Activated CD8-positive, alpha-beta memory T cell treated with anti-CD3 and anti-CD28 coated beads, Interleukin-2, amount 50 U/mL, for 24 hours (primary cell): ENCODE measurements at regions not wholly inside any gene's neighbourhood (a gene's known extent, or its start where the extent isn't known, plus 50 kb on each side); places are given as distances from the start of the nearest gene placed in this dataset.
"Not testable (repeated sequence)": the region's sequence is repeated elsewhere in the genome, so short reads cannot be mapped to it uniquely, and the experiment has no call there.

ENCODE experiments used
- DNase-seq: peaks from one replicate; pipeline ENCODE4 v3.0.0-alpha.2; 2020; ENCODE audit errors: extremely low read depth

DNA sequence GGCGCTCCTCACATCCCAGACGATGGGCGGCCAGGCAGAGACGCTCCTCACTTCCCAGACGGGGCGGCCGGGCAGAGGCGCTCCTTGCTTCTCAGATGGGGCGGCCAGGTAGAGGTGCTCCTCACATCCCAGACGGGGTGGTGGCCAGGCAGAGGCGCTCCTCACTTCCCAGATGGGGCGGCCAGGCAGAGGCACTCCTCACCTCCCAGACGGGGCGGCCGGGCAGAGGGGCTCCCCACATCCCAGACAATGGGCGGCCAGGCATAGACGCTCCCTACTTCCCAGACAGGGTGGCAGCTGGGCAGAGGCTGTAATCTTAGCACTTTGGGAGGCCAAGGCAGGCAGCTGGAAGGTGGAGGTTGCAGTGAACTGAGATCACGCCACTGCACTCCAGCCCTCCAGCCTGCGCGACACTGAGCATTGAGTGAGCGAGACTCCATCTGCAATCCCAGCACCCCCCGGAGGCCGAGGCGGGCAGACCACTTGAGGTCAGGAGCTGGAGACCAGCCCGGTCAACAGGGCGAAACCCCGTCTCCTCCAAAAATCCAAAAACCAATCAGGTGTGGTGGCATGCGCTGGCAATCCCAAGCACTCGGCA, 833.7 kb upstream of the RAG2 start:
- DNase-seq: not testable (repeated sequence)

DNA sequence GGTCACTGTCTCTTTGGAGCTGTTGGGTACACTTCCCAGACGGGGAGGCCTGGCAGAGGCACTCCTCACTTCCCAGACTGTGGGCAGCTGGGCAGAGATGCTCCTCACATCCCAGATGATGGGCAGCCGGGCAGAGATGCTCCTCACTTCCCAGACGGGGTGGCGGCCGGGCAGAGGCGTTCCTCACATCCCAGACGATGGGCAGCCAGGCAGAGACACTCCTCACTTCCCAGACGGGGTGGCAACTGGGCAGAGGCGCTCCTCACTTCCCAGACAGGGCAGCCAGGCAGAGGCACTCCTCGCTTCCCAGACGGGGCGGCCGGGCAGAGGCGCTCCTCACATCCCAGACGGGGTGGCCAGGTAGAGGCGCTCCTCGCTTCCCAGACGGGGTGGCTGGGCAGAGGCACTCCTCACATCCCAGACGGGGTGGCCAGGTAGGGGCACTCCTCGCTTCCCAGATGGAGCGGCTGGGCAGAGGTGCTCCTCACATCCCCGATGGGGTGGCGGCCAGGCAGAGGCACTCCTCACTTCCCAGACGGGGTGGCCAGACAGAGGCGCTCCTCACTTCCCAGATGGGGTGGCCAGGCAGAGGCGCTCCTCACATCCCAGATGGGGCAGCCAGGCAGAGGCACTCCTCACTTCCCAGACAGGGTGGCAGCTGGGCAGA, 833.1 kb upstream of the RAG2 start:
- DNase-seq: not testable (repeated sequence)

DNA sequence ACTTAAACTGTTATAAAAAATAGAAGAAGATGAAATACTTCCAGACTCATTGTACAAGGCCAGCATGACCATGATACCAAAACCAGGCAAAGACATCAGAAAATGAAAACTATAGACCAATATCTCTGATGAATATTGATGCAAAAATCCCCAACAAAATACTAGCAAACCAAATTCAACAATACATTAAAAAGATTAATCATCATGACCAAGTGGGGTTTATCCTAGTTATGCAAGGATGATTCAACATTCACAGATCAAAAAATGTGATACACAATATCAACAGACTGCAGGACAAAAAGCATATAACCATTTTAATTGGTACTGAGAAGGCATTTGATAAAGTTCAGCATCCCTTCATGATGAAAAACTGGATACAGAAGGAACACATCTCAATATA, 824.5 kb upstream of the RAG2 start:
- no peak for DNase-seq

DNA sequence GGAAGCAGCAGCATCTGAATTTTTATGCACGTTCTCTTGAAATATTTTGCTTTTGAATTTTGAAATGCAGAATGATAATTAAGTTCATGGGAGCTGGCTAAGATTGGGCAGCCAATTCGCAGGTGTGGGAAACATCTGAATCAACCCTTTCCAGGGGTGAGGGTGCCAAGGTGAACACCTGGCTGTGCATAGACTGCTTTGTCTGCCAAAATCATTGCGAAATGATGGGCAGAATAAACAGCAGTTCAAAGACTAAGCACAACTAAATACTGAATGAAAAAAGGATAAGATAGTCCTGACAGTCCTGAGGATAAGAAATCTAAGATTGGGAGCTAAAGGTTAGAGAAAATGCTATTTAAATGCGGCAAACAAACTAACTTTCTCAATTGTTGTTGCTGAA, 813.3 kb upstream of the RAG2 start:
- no peak for DNase-seq

DNA sequence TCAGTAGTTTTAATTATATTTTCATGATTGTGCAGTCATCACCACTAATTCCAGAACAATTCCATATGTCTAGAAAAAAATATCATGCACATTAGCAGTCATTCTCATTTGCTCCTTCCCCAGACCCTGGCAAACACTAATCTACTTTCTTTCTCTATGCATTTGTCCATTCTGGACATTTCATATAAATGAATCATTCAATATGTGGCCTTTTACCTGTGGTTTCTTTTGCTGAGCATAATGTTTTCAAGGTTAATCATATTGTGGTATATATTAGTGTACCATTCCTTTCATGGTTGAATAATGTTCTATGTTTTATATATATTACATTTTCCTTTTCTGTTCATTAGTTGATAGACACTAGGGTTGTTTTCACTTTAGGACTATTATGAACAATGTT, 811.1 kb upstream of the RAG2 start:
- no peak for DNase-seq

DNA sequence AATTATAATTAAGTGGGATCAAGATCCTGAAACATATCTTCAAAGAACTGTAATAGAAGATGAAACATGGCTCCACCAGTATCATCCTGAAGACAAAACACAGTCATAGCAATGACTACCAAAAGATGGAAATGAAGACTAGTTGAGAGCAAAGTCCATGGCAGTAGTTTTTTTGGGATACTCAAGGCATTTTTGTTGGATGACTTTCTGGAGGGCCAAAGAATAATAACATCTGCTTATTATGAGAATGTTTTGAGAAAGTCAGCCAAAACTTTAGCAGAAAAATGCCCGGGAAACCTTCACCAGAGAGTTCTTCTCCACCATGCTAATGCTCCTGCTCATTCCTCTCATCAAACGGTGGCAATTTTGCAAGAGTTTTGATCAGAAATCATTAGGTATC, 809.4 kb upstream of the RAG2 start:
- DNase-seq: no peak

DNA sequence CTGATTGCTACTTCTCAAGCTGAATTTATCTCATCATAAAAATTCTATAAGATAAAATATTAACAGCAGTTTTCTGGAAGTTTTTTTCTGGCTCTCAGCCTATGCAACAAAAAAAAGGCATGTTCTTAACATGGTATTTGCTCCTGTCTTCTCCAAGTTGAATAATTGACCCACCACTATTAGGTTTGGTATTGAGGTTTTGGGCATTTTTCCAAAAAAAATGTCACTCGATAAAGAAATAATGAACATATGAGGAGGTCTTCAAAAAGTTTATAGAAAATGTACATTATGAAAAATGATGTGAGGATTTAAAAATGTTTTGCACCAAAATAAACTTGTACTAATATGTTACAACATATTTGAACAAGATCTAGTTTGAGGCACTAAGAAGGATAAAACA, 808.6 kb upstream of the RAG2 start:
- no peak for DNase-seq

DNA sequence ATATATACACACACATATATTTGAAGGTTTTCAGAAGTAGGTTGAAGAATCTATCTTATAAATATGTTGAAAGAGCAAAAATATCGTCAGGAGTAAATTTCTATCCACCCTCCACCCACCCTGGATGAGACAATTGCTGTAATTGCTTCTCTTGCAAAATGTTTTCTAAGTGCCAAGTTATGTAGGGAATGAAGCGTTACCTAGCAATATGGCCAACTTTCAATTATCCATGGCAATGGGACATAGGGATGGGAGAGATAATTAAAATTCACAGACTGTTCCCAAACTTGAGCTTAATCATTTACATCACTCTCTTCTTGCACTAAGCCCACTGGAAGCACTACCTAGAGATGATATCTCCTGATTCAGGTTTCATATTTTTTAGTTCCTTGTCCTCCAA, 806.2 kb upstream of the RAG2 start:
- no peak for DNase-seq

DNA sequence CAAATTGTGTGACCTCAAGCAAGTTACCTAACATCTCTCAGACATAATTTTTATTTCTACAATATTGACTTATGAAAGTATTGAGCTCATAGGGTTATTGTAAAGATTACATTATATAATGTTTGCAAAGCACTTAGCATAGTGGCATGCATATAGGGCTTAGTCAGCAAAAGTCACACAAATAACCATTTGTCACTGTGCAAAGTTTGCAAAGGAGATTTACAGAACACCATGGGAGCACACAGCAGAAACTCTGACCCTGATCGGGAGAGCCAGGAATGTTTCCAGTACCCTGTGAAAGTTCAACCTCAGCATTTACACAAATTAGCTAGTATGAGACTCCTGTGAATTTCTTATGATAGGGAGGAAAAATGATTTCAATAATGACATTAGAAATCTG, 804.6 kb upstream of the RAG2 start:
- DNase-seq: no peak

DNA sequence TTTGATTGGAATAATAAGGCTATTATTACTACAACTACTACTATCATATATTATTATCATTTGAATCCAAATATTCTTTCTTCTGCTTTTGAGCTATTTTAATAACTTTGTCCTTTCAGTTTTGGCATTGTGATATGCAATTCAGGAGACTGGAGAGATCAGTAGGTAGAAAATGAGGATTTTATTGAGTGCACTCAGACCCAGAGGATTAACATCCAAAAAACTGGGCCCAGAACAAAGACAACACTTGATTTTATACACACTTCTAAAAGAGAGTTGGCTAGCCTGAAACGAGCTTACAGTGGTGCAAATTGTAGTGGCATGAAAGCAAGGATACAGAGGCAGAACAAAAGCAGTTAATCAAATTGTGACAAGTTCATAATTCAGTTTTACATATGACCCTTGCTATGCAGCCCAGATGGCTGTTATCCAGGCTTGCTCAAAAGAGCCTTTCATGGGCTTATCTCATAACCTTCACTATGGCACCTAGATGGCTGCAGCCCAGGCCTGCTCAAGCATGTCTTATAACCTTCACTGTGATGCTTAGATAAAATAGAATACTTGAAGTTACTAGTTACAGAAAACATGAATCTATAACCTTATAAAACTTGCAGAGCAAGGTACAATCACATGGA, 796.3 kb upstream of the RAG2 start:
- no peak for DNase-seq

DNA sequence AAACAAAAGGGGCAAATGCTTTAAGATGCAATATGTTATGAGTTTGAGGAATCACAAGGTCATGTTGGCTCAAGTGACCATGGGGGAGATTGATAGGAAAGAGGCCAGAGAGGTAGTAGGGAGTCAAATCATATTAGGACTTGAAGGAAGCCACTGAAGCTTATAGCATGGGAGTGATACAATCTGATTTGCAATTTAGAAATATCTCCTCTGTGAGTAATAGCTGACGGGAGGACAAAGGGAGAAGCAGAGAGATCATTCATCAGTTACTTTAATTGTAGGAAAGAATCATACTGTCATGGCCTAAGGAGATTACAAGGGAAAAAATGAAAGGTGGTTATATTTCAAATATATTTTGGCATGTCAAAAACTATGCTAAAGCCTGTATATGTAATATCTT, 793.6 kb upstream of the RAG2 start:
- no peak for DNase-seq

DNA sequence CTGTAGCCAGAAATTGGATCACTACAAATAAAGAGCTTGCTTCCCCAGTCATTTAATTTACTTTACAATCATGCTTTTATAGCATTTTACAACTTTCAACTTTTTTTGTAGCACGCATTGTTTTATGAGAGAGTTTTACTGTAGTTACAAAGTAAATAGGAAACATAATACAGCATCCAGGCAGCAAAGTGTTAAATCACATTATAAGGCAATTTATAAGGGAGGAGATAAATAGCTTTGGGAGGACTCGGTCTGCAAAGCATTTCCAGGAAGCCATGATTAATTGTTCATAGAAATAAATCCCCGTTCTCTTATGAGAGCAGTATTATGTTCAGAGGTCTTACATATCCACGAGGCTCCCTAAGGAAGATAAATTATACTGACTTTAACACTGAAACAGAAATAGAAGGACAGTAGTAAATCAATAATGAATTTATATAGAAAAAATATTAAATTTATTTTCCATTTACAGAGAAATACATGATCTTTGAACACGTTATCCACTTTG, 792.6 kb upstream of the RAG2 start:
- DNase-seq: no peak

DNA sequence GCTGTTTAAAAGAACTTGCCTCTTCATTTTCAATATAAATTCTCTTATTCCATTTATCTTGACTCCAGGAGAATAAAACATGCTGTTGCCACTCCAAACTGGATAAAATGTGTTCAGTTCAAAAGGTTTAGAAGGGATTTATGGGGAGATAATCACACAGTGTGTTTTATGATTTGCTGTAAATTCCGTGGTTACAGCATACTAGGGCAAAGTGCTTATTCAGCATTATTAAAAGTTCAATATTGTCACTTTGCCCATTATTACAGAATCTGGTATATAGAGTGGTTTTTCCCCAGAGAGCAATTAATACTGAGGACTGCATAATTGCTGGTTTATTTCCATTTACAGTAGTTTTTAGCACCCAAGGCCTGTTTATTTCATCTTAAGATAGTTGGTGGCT, 780.9 kb upstream of the RAG2 start:
- no peak for DNase-seq

DNA sequence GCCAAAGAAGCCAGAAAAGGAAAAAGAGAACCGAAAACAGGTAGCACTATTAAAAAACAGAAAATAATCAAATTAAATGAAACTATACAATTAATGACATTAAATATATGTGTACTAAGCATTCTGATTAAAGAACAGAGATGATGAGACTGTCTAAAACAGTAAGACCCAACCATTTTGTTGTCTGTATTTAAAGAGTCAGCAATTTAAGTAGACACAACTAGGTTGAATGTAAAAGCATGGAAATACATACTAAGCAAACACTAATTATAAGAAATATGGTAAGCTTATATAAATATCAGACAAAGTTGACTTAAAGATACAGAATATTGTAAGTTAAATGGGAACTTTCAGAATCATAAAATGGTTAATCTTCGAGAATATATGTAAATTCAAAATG, 774.6 kb upstream of the RAG2 start:
- DNase-seq: no peak

DNA sequence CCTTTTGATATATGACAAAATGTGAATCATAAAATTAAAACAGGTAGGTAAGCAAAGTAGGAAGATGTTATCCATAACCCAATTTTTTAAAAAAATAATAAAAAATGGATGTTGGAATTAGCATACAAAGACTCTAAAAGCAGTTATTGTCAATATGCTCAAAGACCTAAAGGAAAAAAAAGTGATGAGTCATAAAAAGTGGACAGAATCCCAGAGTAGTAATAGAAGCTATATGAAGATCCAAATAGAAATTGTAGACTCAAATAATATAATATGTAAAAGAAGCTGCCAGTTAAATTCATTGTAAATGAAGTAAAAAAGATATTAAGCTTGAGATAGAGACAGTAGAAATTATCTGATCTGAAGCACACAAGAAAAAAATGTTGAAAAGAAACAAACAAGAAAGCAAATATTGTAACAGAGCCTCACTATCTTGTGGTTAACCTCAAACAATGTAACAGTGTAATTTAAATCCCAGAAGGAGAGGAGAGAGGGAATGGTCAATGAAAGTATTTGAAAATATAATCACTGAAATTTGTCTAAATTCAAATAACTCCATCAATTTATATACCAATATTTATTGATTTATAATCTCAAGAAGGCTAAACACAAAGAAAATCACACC, 773.4 kb upstream of the RAG2 start:
- no peak for DNase-seq

DNA sequence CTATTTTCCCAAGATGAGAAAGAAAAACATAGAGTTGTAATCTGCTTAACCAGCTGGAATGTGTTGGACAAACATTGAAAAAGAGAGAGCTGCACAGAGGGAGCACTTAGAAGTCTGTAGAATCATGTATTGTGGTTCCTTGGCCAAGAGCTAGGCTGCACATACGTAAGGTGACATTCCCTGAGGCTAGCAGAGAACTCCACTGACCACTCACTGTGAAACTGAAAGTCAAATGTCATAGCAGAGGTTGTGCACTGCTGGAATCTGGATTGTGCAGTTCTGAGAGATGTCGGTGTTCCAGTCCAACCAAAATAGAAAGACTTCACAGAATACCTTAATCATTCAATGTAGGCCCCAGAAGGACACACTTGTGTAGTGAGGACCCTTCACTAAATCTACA, 772.8 kb upstream of the RAG2 start:
- DNase-seq: no peak

DNA sequence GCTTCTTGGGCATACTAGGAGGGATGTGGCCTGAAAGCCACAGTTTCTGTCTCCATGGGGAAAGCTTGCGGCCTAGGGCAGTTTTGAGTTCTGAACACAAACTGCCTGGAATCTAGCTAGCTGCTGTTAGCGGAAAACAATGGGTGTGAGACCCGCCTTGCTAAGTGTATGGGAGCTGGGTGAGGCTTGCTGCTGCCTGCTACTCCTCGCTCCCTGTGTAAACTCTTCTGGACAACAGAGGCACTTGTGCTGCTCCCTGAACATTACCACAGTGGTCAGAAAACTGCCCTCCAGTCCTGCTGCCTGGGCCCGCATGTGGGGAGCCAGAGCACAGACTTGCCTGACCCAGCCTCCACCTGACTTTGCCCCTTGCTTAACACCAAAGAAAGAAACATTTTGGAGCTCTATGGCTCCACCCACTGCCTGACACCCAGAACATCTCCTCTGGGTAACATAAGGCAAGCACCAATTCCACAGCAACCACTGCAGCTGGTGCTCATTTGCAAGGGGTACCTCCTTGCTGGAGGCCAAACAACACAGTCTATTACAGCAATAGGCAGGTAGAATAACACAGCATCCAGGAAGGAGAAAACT, 766.3 kb upstream of the RAG2 start:
- DNase-seq: no peak

DNA sequence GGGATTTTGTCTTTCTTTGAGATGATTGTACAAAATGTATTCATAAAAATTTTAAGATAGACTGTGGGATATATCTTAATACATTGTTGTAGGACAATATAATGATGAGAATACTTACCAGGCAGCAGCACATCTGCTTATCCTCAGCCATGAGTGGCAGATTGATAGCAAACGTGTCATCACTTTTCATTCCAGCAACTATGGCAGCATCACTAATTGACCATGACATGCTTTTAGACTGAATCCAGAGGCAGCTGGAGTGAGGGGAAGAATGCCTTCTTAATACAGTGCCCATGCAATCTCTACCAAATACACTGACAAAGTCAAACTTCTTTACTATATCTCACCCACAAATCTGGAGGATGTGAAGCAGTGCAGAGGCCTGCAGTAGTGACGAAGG, 755.2 kb upstream of the RAG2 start:
- DNase-seq: no peak

DNA sequence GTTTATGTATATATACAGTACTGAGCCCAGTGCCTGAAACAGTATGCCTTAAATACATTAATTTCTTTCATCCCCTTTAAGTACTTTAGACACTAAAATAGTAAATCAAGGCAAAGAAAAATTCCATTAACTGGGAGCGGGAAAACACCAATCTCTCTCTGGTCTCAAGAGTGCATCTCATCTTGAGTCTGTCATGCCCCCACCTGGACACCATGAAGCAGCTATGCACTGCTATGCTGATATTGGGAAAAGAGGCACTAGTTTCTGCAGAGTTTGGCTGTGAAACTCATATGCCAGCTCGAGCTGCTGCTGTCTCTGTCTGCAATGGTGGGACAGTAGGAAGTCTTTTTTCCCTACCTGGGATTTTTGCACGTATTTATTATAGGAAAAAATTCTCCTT, 754.4 kb upstream of the RAG2 start:
- no peak for DNase-seq

DNA sequence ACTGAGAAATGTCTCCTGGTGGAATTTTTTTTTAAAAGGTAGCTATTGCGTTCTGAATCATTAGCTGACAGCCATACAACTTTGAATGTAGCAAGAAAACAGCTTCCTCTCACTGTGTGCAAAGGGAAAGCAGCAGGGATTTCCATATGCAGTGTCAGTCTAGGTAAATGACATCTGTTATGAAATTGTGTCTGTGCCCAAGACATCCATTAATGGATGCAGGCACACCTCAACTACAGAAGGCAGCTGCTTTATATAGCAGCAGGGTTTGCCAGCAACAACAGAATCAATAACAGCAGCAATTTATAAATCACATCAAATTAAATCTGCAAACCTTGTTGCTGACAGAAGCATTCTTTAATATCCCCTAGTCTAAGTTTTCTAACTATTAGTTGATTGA, 745.3 kb upstream of the RAG2 start:
- no peak for DNase-seq

DNA sequence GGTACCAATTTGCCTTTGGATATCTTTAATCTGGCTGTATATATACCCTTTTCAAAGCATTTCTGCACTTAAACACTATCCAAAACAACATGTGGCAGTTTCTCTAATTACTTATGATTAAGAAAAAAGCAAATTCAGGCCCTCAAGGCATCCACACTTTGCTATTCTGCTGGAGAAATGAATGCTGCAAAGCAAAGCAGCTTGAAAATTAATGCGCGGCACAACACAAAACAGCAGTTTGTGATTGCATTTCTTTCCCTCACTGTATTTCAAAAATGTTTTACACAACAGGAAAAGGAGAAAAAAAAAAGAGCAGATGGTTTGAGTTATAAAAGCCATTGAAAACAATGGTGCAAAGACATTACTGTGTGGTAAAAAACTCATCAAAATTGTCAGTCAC, 738.4 kb upstream of the RAG2 start:
- no peak for DNase-seq

DNA sequence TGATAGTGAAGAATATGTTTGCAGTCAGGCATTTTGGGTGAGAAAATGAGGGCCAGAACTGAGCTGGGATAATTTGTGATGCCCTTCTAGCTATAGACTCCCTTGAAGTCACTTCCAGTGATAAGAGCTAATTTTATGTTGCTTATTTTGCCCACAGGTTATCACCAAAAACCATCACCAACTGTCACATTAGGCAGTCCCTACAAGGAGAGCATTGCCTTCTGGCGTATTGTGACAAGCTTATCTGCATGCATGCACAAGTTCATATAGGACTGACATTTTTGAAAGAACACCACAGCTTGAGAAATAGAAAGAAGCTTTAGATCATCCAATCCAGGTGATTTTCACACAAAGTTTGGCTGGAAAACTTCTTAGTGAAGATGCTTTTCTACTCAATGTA, 735.3 kb upstream of the RAG2 start:
- no peak for DNase-seq

DNA sequence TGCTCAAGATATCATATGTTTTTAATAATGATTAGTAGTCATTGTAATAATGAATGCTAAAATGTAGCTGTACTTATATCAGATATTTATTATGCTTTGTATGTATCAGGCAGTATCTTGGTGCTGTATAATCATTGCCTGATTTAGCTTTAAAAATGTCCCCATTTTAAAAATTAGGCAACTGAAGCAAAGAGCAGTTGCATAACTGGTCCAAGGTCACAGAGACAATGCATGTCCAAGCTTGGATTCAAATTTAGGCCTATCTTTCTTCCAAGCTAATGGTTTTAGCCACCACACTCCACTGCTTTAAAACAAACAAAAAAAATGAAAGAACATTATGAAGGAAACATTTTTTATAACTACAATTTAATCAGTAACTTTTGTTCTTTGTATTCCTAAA, 725.8 kb upstream of the RAG2 start:
- DNase-seq: no peak
